Nephron (organoid): ENCODE measurements at regions not wholly inside any gene's neighbourhood (a gene's known extent, or its start where the extent isn't known, plus 50 kb on each side); places are given as distances from the start of the nearest gene placed in this dataset.
"Not testable (repeated sequence)": the region's sequence is repeated elsewhere in the genome, so short reads cannot be mapped to it uniquely, and the experiment has no call there.

Experiments used
- H3K27ac Mint-ChIP-seq, 3 experiments: 2 replicates each; pipeline ENCODE4 v1.8.0; 2020; ENCODE audit warnings: mixed read lengths in 3 of 3, mild to moderate bottlenecking in 2 of 3, moderate library complexity in 1 of 3
- H3K27me3 Mint-ChIP-seq: 2 replicates; pipeline ENCODE4 v1.8.0; 2021; ENCODE audit warnings: low read depth, mild to moderate bottlenecking, moderate library complexity, mixed read lengths
- H3K36me3 Mint-ChIP-seq: 2 replicates; pipeline ENCODE4 v1.8.0; 2020; ENCODE audit warnings: low read depth, mixed read lengths
- H3K4me1 Mint-ChIP-seq: 2 replicates; pipeline ENCODE4 v1.8.0; 2020; ENCODE audit warnings: mixed read lengths
- H3K4me3 Mint-ChIP-seq, 3 experiments: 2 replicates each; pipeline ENCODE4 v1.8.0; 2020; ENCODE audit warnings: mild to moderate bottlenecking in 3 of 3, mixed read lengths in 3 of 3, moderate library complexity in 2 of 3
- H3K9me3 Mint-ChIP-seq: 2 replicates; pipeline ENCODE4 v1.8.0; 2020; ENCODE audit warnings: mixed read lengths
- TF ChIP-seq, protein P1 (sequence below), 3 experiments: fragments of 200-600 bp; sonication (generic); IDR thresholded peaks; one replicate each; pipeline ENCODE4 v1.5.0; 2021; ENCODE audit warnings: antibody characterized with exemption in 3 of 3; ENCODE audit not compliant: unreplicated experiment in 3 of 3

- Mint-ChIP-seq H3K27ac (no peak overlapping the region), H3K4me3 (no peak overlapping the region), H3K4me1 (no peaks in the 10 kb centered on the region), H3K27me3 (no peaks in the 10 kb centered on the region), H3K36me3 (no peaks in the 10 kb centered on the region), H3K9me3 (no peaks in the 10 kb centered on the region)
- TF ChIP-seq, protein P1, sequence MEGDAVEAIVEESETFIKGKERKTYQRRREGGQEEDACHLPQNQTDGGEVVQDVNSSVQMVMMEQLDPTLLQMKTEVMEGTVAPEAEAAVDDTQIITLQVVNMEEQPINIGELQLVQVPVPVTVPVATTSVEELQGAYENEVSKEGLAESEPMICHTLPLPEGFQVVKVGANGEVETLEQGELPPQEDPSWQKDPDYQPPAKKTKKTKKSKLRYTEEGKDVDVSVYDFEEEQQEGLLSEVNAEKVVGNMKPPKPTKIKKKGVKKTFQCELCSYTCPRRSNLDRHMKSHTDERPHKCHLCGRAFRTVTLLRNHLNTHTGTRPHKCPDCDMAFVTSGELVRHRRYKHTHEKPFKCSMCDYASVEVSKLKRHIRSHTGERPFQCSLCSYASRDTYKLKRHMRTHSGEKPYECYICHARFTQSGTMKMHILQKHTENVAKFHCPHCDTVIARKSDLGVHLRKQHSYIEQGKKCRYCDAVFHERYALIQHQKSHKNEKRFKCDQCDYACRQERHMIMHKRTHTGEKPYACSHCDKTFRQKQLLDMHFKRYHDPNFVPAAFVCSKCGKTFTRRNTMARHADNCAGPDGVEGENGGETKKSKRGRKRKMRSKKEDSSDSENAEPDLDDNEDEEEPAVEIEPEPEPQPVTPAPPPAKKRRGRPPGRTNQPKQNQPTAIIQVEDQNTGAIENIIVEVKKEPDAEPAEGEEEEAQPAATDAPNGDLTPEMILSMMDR (IDR thresholded peaks at IDR 0.05; ENCODE audit: unreplicated experiment in 3 of 3) = no peak
Observed at GRCh38 chr5:92041911-92042660, 659.0 kb upstream of the ARRDC3 start.

DNA sequence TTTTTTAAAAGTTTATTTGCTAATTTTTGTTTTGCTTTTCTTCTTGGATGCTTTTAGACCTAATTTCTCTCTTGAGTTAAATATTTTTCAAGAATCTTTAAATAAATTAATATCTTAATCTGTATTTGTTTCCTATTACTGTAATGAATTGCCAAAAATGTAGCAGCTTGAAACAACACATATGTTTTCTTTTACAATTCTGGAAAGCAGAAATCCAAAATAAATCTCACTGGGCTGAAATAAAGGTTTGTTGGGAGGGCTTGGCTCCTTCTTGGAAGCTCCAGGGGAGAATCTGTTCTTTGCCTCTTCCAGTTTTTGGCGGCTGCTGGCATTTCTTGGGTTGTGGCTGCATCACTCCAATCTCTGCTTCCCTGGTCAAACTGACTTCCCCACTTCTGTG, 658.1 kb upstream of the ARRDC3 start:
- H3K4me3 Mint-ChIP-seq = no peak overlapping the region
- H3K27me3 Mint-ChIP-seq = no peaks in the 10 kb centered on the region
- H3K4me1 Mint-ChIP-seq = no peaks in the 10 kb centered on the region

DNA sequence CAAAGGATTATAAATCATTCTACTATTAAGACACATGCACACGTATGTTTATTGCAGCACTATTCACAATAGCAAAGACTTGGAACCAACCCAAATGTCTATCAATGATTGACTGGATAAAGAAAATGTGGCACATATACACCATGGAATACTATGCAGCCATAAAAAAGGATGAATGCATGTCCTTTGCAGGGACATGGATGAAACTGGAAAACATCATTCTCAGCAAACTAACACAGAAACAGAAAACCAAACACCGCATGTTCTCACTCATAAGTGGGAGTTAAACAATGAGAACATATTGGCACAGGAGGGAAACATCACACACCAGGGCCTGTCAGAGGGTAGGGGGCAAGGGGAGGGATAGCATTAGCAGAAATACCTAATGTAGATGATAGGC, 646.7 kb upstream of the ARRDC3 start:
- H3K36me3 Mint-ChIP-seq, H3K4me1 Mint-ChIP-seq, H3K27ac Mint-ChIP-seq, H3K9me3 Mint-ChIP-seq, H3K4me3 Mint-ChIP-seq, H3K27me3 Mint-ChIP-seq: not testable (repeated sequence)

More for the DNA sequence above, 658.1 kb upstream of the ARRDC3 start:
- H3K27ac Mint-ChIP-seq = no peak overlapping the region
- TF ChIP-seq, protein P1 (IDR thresholded peaks at IDR 0.05; ENCODE audit: unreplicated experiment in 3 of 3) = no peak
- H3K36me3 Mint-ChIP-seq = no peaks in the 10 kb centered on the region
- H3K9me3 Mint-ChIP-seq = no peaks in the 10 kb centered on the region

- Mint-ChIP-seq H3K4me1 (no peaks in the 10 kb centered on the region), H3K27me3 (no peaks in the 10 kb centered on the region), H3K36me3 (no peaks in the 10 kb centered on the region), H3K9me3 (no peaks in the 10 kb centered on the region), H3K27ac (no peak overlapping the region), H3K4me3 (no peak overlapping the region)
- TF ChIP-seq, protein P1 (IDR thresholded peaks at IDR 0.05; ENCODE audit: unreplicated experiment in 3 of 3) = no peak
Observed at GRCh38 chr5:92023555-92023954, 640.4 kb upstream of the ARRDC3 start.

GRCh38 chr5:92023141-92023471, 640.0 kb upstream of the ARRDC3 start:
- H3K27ac Mint-ChIP-seq = no peak overlapping the region
- H3K36me3 Mint-ChIP-seq = no peaks in the 10 kb centered on the region
- TF ChIP-seq, protein P1 (IDR thresholded peaks at IDR 0.05; ENCODE audit: unreplicated experiment in 3 of 3) = no peak
- no peaks in the 10 kb centered on the region for H3K4me1 Mint-ChIP-seq
- no peaks in the 10 kb centered on the region for H3K27me3 Mint-ChIP-seq
- no peak overlapping the region for H3K4me3 Mint-ChIP-seq
- no peaks in the 10 kb centered on the region for H3K9me3 Mint-ChIP-seq

GRCh38 chr5:92022415-92023140, 639.5 kb upstream of the ARRDC3 start:
- Mint-ChIP-seq H3K9me3 (no peaks in the 10 kb centered on the region), H3K27ac (no peak overlapping the region), H3K27me3 (no peaks in the 10 kb centered on the region), H3K4me3 (no peak overlapping the region), H3K4me1 (no peaks in the 10 kb centered on the region), H3K36me3 (no peaks in the 10 kb centered on the region)
- TF ChIP-seq, protein P1 (IDR thresholded peaks at IDR 0.05; ENCODE audit: unreplicated experiment in 3 of 3) = no peak
